WTC11 (cell line): ENCODE measurements at regions not wholly inside any gene's neighbourhood (a gene's known extent, or its start where the extent isn't known, plus 50 kb on each side); places are given as distances from the start of the nearest gene placed in this dataset.

Experiments
- ATAC-seq: fragments of 200-7000 bp; cut with Tn5 transposase; 2 replicates; pipeline ENCODE4 v1.10.0; 2021; ENCODE audit warnings: mild to moderate bottlenecking, moderate library complexity
- CTCF ChIA-PET: fragments of 300-600 bp; sonication (Branson Sonifier 250); formaldehyde crosslinking; loops from one replicate; lab custom pipeline; 2021; ENCODE audit warnings: antibody characterized with exemption; lab: Charles Lee
- POLR2A ChIA-PET: fragments of 350-600 bp; sonication (Branson Sonifier 250); formaldehyde crosslinking; loops from one replicate; lab custom pipeline; 2021; ENCODE audit warnings: antibody characterized with exemption; lab: Charles Lee
- DNase-seq: peaks from one replicate; pipeline ENCODE4 v3.0.0; 2021; ENCODE audit warnings: low spot score
- H3K27ac Mint-ChIP-seq: 2 replicates; pipeline ENCODE4 v1.8.0; 2021; ENCODE audit warnings: mixed read lengths
- H3K27me3 Mint-ChIP-seq: 2 replicates; pipeline ENCODE4 v1.8.0; 2021; ENCODE audit warnings: low read depth, mild to moderate bottlenecking, moderate library complexity, mixed read lengths
- H3K36me3 Mint-ChIP-seq: 2 replicates; pipeline ENCODE4 v1.8.0; 2021; ENCODE audit warnings: mixed read lengths
- H3K4me1 Mint-ChIP-seq: 2 replicates; pipeline ENCODE4 v1.8.0; 2022; ENCODE audit warnings: mixed read lengths
- H3K4me3 Mint-ChIP-seq: 2 replicates; pipeline ENCODE4 v1.8.0; 2021; ENCODE audit warnings: mild to moderate bottlenecking, moderate library complexity, mixed read lengths
- H3K9me3 Mint-ChIP-seq: 2 replicates; pipeline ENCODE4 v1.8.0; 2021; ENCODE audit warnings: mixed read lengths
- CBFB ChIP-seq: sonication (generic); formaldehyde crosslinking; IDR thresholded peaks from 2 replicates; pipeline ENCODE4 v1.8.1; 2022; ENCODE audit warnings: mild to moderate bottlenecking, low read depth, missing genetic modification reagents
- E2F5 ChIP-seq: sonication (generic); formaldehyde crosslinking; IDR thresholded peaks from 2 replicates; pipeline ENCODE4 v1.8.1; 2022; ENCODE audit warnings: mild to moderate bottlenecking, moderate library complexity, missing genetic modification reagents
- ELF4 ChIP-seq: sonication (generic); formaldehyde crosslinking; IDR thresholded peaks from 2 replicates; pipeline ENCODE4 v1.8.1; 2022; ENCODE audit warnings: low read depth, mild to moderate bottlenecking, moderate library complexity, missing genetic modification reagents
- ESRRA ChIP-seq: sonication (generic); formaldehyde crosslinking; IDR thresholded peaks from 2 replicates; pipeline ENCODE4 v1.8.1; 2022; ENCODE audit warnings: mild to moderate bottlenecking, missing genetic modification reagents, borderline replicate concordance
- GRHL2 ChIP-seq: fragments of 250-450 bp; sonication (Bioruptor Pico); IDR thresholded peaks from 2 replicates; pipeline ENCODE4 v1.8.0; 2022; ENCODE audit warnings: mild to moderate bottlenecking, moderate library complexity; ENCODE audit not compliant: insufficient replicate concordance, severe bottlenecking
- IRF2 ChIP-seq: sonication (generic); formaldehyde crosslinking; IDR thresholded peaks from 2 replicates; pipeline ENCODE4 v1.8.0; 2022; ENCODE audit warnings: low read depth, missing genetic modification reagents, borderline replicate concordance
- NFE2L1 ChIP-seq: sonication (generic); formaldehyde crosslinking; IDR thresholded peaks from 2 replicates; pipeline ENCODE4 v1.8.1; 2023; ENCODE audit warnings: missing genetic modification reagents
- NFYB ChIP-seq: sonication (generic); formaldehyde crosslinking; conservative IDR thresholded peaks from 2 replicates; pipeline ENCODE4 v1.8.0; 2022; ENCODE audit warnings: low read depth, missing genetic modification reagents
- NR1H2 ChIP-seq: sonication (generic); formaldehyde crosslinking; IDR thresholded peaks from 2 replicates; pipeline ENCODE4 v1.9.0; 2021; ENCODE audit warnings: mild to moderate bottlenecking, moderate library complexity, missing genetic modification reagents
- NR2C2 ChIP-seq: sonication (generic); formaldehyde crosslinking; IDR thresholded peaks from 2 replicates; pipeline ENCODE4 v1.8.0; 2022; ENCODE audit warnings: mild to moderate bottlenecking, missing genetic modification reagents
- RELA ChIP-seq: sonication (generic); formaldehyde crosslinking; IDR thresholded peaks from 2 replicates; pipeline ENCODE4 v1.8.1; 2022; ENCODE audit warnings: missing genetic modification reagents, mild to moderate bottlenecking, borderline replicate concordance
- SP1 ChIP-seq: sonication (generic); formaldehyde crosslinking; conservative IDR thresholded peaks from 2 replicates; pipeline ENCODE4 v1.8.1; 2022; ENCODE audit warnings: missing genetic modification reagents
- ZBTB21 ChIP-seq: sonication (generic); formaldehyde crosslinking; IDR thresholded peaks from 2 replicates; pipeline ENCODE4 v1.8.1; 2023; ENCODE audit warnings: mild to moderate bottlenecking, missing genetic modification reagents, borderline replicate concordance
- ZBTB43 ChIP-seq: sonication (generic); formaldehyde crosslinking; IDR thresholded peaks from 2 replicates; pipeline ENCODE4 v1.8.1; 2023; ENCODE audit warnings: mild to moderate bottlenecking, missing genetic modification reagents
- ZNF396 ChIP-seq: fragments of 250-450 bp; sonication (Bioruptor Pico); IDR thresholded peaks from 2 replicates; pipeline ENCODE4 v1.8.0; 2021; ENCODE audit warnings: mild to moderate bottlenecking, moderate library complexity, borderline replicate concordance
- TF ChIP-seq, protein P1 (sequence below): fragments of 250-450 bp; sonication (Bioruptor Pico); IDR thresholded peaks from 2 replicates; pipeline ENCODE4 v1.9.0; 2021; ENCODE audit warnings: mild to moderate bottlenecking, borderline replicate concordance
- TF ChIP-seq, protein P2 (sequence below): fragments of 250-450 bp; sonication (Bioruptor Pico); IDR thresholded peaks from 2 replicates; pipeline ENCODE4 v1.9.0; 2021; ENCODE audit warnings: moderate library complexity, mild to moderate bottlenecking, inconsistent platforms, borderline replicate concordance
- TF ChIP-seq, protein P3 (sequence below): sonication (generic); formaldehyde crosslinking; conservative IDR thresholded peaks from 2 replicates; pipeline ENCODE4 v1.8.1; 2023; ENCODE audit warnings: mild to moderate bottlenecking, low read depth, missing genetic modification reagents, moderate library complexity

DNA sequence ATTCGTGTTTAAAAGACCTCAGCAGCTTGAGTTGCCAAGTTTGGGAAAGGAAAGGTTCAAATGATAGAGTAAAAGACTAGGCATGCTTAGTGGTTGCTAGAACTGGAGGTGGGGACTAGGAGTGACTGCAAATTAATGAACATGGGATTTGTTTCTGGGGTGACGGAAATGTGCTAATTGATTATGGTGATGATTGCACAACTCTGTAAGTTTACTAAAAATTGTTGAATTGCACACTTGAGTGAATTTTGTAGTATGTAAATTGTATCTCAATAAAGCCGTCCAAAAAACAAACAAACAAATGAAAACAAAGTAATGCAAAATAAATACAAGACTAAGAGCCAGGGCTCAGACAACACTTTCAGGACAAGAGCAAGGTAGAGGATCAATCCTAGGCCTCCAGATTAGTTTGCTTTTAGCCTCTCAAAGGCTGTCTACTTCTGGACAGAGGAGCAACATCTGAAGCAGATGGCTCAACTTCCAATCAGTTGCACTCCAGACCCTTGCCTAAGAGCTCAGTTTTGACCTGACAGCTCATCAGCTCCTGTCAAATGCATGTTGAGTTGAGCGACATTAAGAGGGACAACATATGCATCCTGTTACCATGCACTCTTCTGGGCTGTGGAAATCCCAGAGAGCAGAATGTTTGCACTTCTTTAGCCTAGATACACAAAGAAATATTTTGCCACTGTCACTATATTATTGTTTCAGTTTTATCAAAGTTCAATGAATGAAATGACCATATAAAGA lies 111.2 kb upstream of the ASIC2 start (continued):
- no peak for TF ChIP-seq ELF4
- no peak for TF ChIP-seq RELA (CRISPR knock-in tag)
- no peak for TF ChIP-seq ZBTB43 (CRISPR knock-in tag)
- no peak for TF ChIP-seq IRF2 (CRISPR knock-in tag)
- TF ChIP-seq, protein P1, sequence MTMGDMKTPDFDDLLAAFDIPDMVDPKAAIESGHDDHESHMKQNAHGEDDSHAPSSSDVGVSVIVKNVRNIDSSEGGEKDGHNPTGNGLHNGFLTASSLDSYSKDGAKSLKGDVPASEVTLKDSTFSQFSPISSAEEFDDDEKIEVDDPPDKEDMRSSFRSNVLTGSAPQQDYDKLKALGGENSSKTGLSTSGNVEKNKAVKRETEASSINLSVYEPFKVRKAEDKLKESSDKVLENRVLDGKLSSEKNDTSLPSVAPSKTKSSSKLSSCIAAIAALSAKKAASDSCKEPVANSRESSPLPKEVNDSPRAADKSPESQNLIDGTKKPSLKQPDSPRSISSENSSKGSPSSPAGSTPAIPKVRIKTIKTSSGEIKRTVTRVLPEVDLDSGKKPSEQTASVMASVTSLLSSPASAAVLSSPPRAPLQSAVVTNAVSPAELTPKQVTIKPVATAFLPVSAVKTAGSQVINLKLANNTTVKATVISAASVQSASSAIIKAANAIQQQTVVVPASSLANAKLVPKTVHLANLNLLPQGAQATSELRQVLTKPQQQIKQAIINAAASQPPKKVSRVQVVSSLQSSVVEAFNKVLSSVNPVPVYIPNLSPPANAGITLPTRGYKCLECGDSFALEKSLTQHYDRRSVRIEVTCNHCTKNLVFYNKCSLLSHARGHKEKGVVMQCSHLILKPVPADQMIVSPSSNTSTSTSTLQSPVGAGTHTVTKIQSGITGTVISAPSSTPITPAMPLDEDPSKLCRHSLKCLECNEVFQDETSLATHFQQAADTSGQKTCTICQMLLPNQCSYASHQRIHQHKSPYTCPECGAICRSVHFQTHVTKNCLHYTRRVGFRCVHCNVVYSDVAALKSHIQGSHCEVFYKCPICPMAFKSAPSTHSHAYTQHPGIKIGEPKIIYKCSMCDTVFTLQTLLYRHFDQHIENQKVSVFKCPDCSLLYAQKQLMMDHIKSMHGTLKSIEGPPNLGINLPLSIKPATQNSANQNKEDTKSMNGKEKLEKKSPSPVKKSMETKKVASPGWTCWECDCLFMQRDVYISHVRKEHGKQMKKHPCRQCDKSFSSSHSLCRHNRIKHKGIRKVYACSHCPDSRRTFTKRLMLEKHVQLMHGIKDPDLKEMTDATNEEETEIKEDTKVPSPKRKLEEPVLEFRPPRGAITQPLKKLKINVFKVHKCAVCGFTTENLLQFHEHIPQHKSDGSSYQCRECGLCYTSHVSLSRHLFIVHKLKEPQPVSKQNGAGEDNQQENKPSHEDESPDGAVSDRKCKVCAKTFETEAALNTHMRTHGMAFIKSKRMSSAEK (CRISPR knock-in tag) = no peak
- TF ChIP-seq, protein P2, sequence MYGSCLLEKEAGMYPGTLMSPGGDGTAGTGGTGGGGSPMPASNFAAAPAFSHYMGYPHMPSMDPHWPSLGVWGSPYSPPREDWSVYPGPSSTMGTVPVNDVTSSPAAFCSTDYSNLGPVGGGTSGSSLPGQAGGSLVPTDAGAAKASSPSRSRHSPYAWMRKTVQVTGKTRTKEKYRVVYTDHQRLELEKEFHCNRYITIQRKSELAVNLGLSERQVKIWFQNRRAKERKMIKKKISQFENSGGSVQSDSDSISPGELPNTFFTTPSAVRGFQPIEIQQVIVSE (CRISPR knock-in tag) = no peak
- TF ChIP-seq E2F5 (CRISPR knock-in tag) = no peak

DNA sequence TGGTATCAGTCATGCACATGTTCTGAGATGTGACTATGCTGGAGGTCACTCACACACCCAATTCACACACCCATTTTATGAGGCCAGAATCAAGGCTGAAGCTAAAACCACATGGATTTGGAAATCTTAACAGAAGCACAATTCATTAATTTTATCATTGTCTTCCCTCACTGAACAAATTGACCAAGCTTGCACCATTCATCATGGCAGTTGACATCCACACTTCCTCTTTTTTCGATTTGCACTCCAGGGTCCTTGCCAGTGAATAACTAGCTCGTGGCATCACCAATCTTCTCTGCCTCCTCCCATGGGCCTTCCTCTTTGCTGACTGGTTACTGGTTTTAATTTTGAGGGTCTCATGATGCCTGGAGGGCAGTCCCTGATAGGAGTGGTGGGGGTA lies 123.0 kb upstream of the ASIC2 start:
- CTCF ChIA-PET = no interaction called here
- H3K27me3 Mint-ChIP-seq = peaks cover 10% of the 10 kb centered on the region; the same call in 1 of the 2 replicates
- no peaks in the 10 kb centered on the region for H3K9me3 Mint-ChIP-seq
- peaks cover 6% of the 10 kb centered on the region for H3K4me1 Mint-ChIP-seq
- no peak overlapping the region for H3K4me3 Mint-ChIP-seq
- H3K27ac Mint-ChIP-seq = no peak overlapping the region
- TF ChIP-seq SP1 (CRISPR knock-in tag) (no peak), NFYB (no peak), ZNF396 (CRISPR knock-in tag) (no peak), ESRRA (CRISPR knock-in tag) (no peak), NR1H2 (no peak), NR2C2 (CRISPR knock-in tag) (no peak), NFE2L1 (CRISPR knock-in tag) (no peak), CBFB (CRISPR knock-in tag) (no peak), GRHL2 (no peak), ZBTB21 (CRISPR knock-in tag) (no peak)
- TF ChIP-seq, protein P3, sequence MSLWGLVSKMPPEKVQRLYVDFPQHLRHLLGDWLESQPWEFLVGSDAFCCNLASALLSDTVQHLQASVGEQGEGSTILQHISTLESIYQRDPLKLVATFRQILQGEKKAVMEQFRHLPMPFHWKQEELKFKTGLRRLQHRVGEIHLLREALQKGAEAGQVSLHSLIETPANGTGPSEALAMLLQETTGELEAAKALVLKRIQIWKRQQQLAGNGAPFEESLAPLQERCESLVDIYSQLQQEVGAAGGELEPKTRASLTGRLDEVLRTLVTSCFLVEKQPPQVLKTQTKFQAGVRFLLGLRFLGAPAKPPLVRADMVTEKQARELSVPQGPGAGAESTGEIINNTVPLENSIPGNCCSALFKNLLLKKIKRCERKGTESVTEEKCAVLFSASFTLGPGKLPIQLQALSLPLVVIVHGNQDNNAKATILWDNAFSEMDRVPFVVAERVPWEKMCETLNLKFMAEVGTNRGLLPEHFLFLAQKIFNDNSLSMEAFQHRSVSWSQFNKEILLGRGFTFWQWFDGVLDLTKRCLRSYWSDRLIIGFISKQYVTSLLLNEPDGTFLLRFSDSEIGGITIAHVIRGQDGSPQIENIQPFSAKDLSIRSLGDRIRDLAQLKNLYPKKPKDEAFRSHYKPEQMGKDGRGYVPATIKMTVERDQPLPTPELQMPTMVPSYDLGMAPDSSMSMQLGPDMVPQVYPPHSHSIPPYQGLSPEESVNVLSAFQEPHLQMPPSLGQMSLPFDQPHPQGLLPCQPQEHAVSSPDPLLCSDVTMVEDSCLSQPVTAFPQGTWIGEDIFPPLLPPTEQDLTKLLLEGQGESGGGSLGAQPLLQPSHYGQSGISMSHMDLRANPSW (CRISPR knock-in tag) = no peak
- DNase-seq = no peak
- POLR2A ChIA-PET = no interaction called here
- ATAC-seq = no peak
- H3K36me3 Mint-ChIP-seq = no peaks in the 10 kb centered on the region
